GM21786 (cell line): ENCODE measurements at regions not wholly inside any gene's neighbourhood (a gene's known extent, or its start where the extent isn't known, plus 50 kb on each side); places are given as distances from the start of the nearest gene placed in this dataset.

Source experiments
- ATAC-seq: cut with Tn5 transposase; IDR thresholded peaks from one replicate; pipeline ENCODE4 v1.9.1; 2021; ENCODE audit not compliant: unreplicated experiment

- no peak for ATAC-seq
Observed at GRCh38 chr21:16709866-16710550, 802.8 kb upstream of the CXADR start.

- ATAC-seq = no peak
Observed at GRCh38 chr21:16711757-16712156, 801.1 kb upstream of the CXADR start.

- no peak for ATAC-seq
Observed at GRCh38 chr21:16713331-16714117, 799.3 kb upstream of the CXADR start.

GRCh38 chr21:16740511-16740910 is 772.3 kb upstream of the CXADR start:
- ATAC-seq = no peak

GRCh38 chr21:16741141-16741665 is 771.6 kb upstream of the CXADR start:
- no peak for ATAC-seq

- ATAC-seq = no peak
Observed at GRCh38 chr21:16742131-16742641, 770.7 kb upstream of the CXADR start.

- no peak for ATAC-seq
Observed at GRCh38 chr21:16742741-16743140, 770.1 kb upstream of the CXADR start.

- ATAC-seq = no peak
Observed at GRCh38 chr21:16743317-16743716, 769.5 kb upstream of the CXADR start.

- no peak for ATAC-seq
Observed at GRCh38 chr21:16750926-16751325, 761.9 kb upstream of the CXADR start.

- ATAC-seq = no peak
Observed at GRCh38 chr21:16751695-16752474, 761.0 kb upstream of the CXADR start.

- no peak for ATAC-seq
Observed at GRCh38 chr21:16752475-16752857, 760.4 kb upstream of the CXADR start.

- ATAC-seq = no peak
Observed at GRCh38 chr21:16755061-16755460, 757.8 kb upstream of the CXADR start.

- no peak for ATAC-seq
Observed at GRCh38 chr21:16767201-16767600, 745.6 kb upstream of the CXADR start.

GRCh38 chr21:16768096-16768495 is 744.7 kb upstream of the CXADR start:
- ATAC-seq = no peak

- ATAC-seq = no peak
Observed at GRCh38 chr21:16770266-16770665, 742.6 kb upstream of the CXADR start.

- no peak for ATAC-seq
Observed at GRCh38 chr21:16773206-16773605, 739.6 kb upstream of the CXADR start.

GRCh38 chr21:16775076-16775475 is 737.8 kb upstream of the CXADR start:
- no peak for ATAC-seq

- ATAC-seq = no peak
Observed at GRCh38 chr21:16777041-16777720, 735.7 kb upstream of the CXADR start.

- no peak for ATAC-seq
Observed at GRCh38 chr21:16788584-16788983, 724.3 kb upstream of the CXADR start.

GRCh38 chr21:16789636-16790035 is 723.2 kb upstream of the CXADR start:
- ATAC-seq = no peak

- ATAC-seq = no peak
Observed at GRCh38 chr21:16792101-16792500, 720.7 kb upstream of the CXADR start.
